ENCODE measurements at regions not wholly inside any gene's neighbourhood (a gene's known extent, or its start where the extent isn't known, plus 50 kb on each side); places are given as distances from the start of the nearest gene placed in this dataset.

- Histone ChIP-seq H3K9me3 (no peaks in the 10 kb centered on the region), H3K36me3 (ENCODE audit: insufficient read depth in 1 of 2, low read depth in 1 of 2) (no peaks in the 10 kb centered on the region), H3K4me1 (no peaks in the 10 kb centered on the region), H3K4me3 (no peak overlapping the region), H3K27me3 (ENCODE audit: insufficient read depth in 3 of 3, low read length in 2 of 3) (peaks cover 0 to 3% (median 0%) of the 10 kb centered on the region in 3 donors), H3K27ac (no peak overlapping the region)
- ATAC-seq (peak in 2 of 4 donors; percentile 32 to 72), DNase-seq (no peak)
- WGBS, 3 donors: 20 to 23% (median 22%) methylated on average over 6 of the region's 6 CpGs
- intact Hi-C loops (cut with DNase I): loop anchor here (2.0 to 10.0 kb wide), 4 partner anchors 110 to 299 kb away; no protein-coding TSS in a partner anchor
- peak; percentile 90 for TF ChIP-seq CTCF (IDR thresholded peaks at IDR 0.05)
These were observed 154.6 kb downstream of the POLR2M start for GRCh38 chr15:57861034-57861638.

- TF ChIP-seq CTCF (IDR thresholded peaks at IDR 0.05): no peak
- no peaks in the 10 kb centered on the region for H3K4me1 ChIP-seq
- DNase-seq (no peak), ATAC-seq (peak in 1 of 4 donors; percentile 67)
- intact Hi-C loops (cut with DNase I): loop anchor here (2.0 to 10.0 kb wide), 4 partner anchors 111 to 300 kb away; no protein-coding TSS in a partner anchor
- no peak overlapping the region for H3K27ac ChIP-seq
- H3K27me3 ChIP-seq (ENCODE audit: insufficient read depth in 3 of 3, low read length in 2 of 3): peaks cover 0 to 3% (median 0%) of the 10 kb centered on the region in 3 donors
- 71 to 72% (median 72%) methylated on average over 6 of the region's 6 CpGs for WGBS, 3 donors
- no peaks in the 10 kb centered on the region for H3K36me3 ChIP-seq (ENCODE audit: insufficient read depth in 1 of 2, low read depth in 1 of 2)
- no peak overlapping the region for H3K4me3 ChIP-seq
- H3K9me3 ChIP-seq: no peaks in the 10 kb centered on the region
These were observed 155.5 kb downstream of the POLR2M start for GRCh38 chr15:57861815-57862586.

- Histone ChIP-seq H3K27ac (no peak overlapping the region), H3K36me3 (ENCODE audit: insufficient read depth in 1 of 2, low read depth in 1 of 2) (no peaks in the 10 kb centered on the region), H3K9me3 (no peaks in the 10 kb centered on the region), H3K4me1 (no peaks in the 10 kb centered on the region), H3K27me3 (ENCODE audit: insufficient read depth in 3 of 3, low read length in 2 of 3) (peaks cover 0 to 3% (median 0%) of the 10 kb centered on the region in 3 donors), H3K4me3 (no peak overlapping the region)
- TF ChIP-seq CTCF (IDR thresholded peaks at IDR 0.05): no peak
- intact Hi-C loops (cut with DNase I): loop anchor here (5.0 to 10.0 kb wide), 3 partner anchors 188 to 300 kb away; no protein-coding TSS in a partner anchor
- WGBS, 3 donors: 75 to 85% (median 81%) methylated on average over 6 of the region's 6 CpGs
- no peak for ATAC-seq
- DNase-seq: no peak
These were observed 156.2 kb downstream of the POLR2M start for GRCh38 chr15:57862761-57863160.

GRCh38 chr15:57865294-57865693 lies 158.8 kb downstream of the POLR2M start:
- DNase-seq (no peak), ATAC-seq (no peak)
- intact Hi-C loops (cut with DNase I): loop anchor here (5.0 to 10.0 kb wide), 3 partner anchors 190 to 317 kb away; partner anchors contain the start of gene ALDH1A2 (in 1 of the 2)
- H3K36me3 ChIP-seq (ENCODE audit: insufficient read depth in 1 of 2, low read depth in 1 of 2): no peaks in the 10 kb centered on the region
- H3K27ac ChIP-seq: no peak overlapping the region
- 92 to 94% (median 93%) methylated on average over 3 of the region's 3 CpGs for WGBS, 3 donors
- H3K27me3 ChIP-seq (ENCODE audit: insufficient read depth in 3 of 3, low read length in 2 of 3): no peaks in the 10 kb centered on the region
- no peak overlapping the region for H3K4me3 ChIP-seq
- H3K4me1 ChIP-seq: no peaks in the 10 kb centered on the region
- TF ChIP-seq CTCF (IDR thresholded peaks at IDR 0.05): no peak
- H3K9me3 ChIP-seq: no peaks in the 10 kb centered on the region
